ENCODE measurements at regions not wholly inside any gene's neighbourhood (a gene's known extent, or its start where the extent isn't known, plus 50 kb on each side); places are given as distances from the start of the nearest gene placed in this dataset.

DNA sequence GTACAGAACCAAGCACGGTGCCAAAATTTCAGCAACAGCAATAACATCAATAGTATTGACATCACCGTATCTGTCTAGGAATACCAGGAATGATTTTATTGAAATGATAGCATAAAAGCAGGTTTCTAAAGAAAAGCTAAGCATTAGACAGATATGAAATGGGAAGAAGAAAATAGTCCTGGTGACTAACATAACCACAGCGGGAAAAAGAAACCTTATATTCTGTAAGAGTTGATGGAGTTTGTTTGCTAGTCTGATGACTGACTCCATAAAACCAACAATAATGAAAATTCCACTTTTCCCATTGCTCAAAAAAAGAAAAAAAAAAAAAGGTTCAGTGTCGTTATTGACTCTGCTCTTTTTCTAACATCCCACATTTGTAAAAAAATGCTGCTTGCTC, 668.3 kb downstream of the IPMK start:
- Histone ChIP-seq H2AFZ (ENCODE audit: control insufficient read depth, low read length) (no peak overlapping the region), H3K27me3 (ENCODE audit: control insufficient read depth, extremely low read depth, insufficient read depth, low read length) (no peaks in the 10 kb centered on the region), H3K9me1 (ENCODE audit: control insufficient read depth, extremely low read depth, insufficient read depth, low read length) (no peaks in the 10 kb centered on the region), H3K36me3 (ENCODE audit: control insufficient read depth in 2 of 2, extremely low read depth in 1 of 2, insufficient read depth in 2 of 2, low read length in 2 of 2) (no peaks in the 10 kb centered on the region), H3K9me3 (ENCODE audit: control insufficient read depth, low read depth, low read length) (no peaks in the 10 kb centered on the region), H4K20me1 (ENCODE audit: control insufficient read depth, extremely low read depth, insufficient read depth, low read length) (no peaks in the 10 kb centered on the region), H3K27ac (ENCODE audit: control insufficient read depth, insufficient read depth, low read length) (no peak overlapping the region), H3K79me2 (ENCODE audit: control insufficient read depth, insufficient read depth, low read length) (no peaks in the 10 kb centered on the region), H3K4me3 (ENCODE audit: control insufficient read depth in 2 of 3, extremely low read depth in 1 of 3, insufficient read depth in 2 of 3, low read depth in 1 of 3, low read length in 3 of 3) (no peak overlapping the region), H3K4me2 (ENCODE audit: control insufficient read depth, extremely low read depth, insufficient read depth, low read depth, low read length) (no peak overlapping the region), H3K4me1 (ENCODE audit: control insufficient read depth, extremely low read depth, insufficient read depth, low read length) (no peaks in the 10 kb centered on the region), H3K9ac (ENCODE audit: control insufficient read depth, extremely low read depth, insufficient read depth, low read length) (no peak overlapping the region)
- FAIRE-seq (no peak), DNase-seq (ENCODE audit: low read depth, low spot score) (no peak)
- dilution Hi-C loops (cut with MboI; ENCODE audit: extremely low pct_ligation_motif_present, low sequenced_read_pairs), result no loop called here
- TF ChIP-seq, protein P1, sequence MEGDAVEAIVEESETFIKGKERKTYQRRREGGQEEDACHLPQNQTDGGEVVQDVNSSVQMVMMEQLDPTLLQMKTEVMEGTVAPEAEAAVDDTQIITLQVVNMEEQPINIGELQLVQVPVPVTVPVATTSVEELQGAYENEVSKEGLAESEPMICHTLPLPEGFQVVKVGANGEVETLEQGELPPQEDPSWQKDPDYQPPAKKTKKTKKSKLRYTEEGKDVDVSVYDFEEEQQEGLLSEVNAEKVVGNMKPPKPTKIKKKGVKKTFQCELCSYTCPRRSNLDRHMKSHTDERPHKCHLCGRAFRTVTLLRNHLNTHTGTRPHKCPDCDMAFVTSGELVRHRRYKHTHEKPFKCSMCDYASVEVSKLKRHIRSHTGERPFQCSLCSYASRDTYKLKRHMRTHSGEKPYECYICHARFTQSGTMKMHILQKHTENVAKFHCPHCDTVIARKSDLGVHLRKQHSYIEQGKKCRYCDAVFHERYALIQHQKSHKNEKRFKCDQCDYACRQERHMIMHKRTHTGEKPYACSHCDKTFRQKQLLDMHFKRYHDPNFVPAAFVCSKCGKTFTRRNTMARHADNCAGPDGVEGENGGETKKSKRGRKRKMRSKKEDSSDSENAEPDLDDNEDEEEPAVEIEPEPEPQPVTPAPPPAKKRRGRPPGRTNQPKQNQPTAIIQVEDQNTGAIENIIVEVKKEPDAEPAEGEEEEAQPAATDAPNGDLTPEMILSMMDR (optimal IDR thresholded peaks at IDR 0.05 in 1 of 3, IDR thresholded peaks at IDR 0.05 in 1 of 3, conservative IDR thresholded peaks at IDR 0.05 in 1 of 3; ENCODE audit: extremely low read depth in 1 of 3, insufficient read depth in 2 of 3, low read length in 3 of 3), result no peak
- TF ChIP-seq EZH2 (IDR thresholded peaks at IDR 0.05; ENCODE audit: low read length), result no peak

GRCh38 chr10:57593983-57594573, 673.6 kb downstream of the IPMK start:
- dilution Hi-C loops (cut with MboI; ENCODE audit: extremely low pct_ligation_motif_present, low sequenced_read_pairs), result loop anchor here (5.0 kb wide), 1 partner anchor 63 kb away; no protein-coding TSS in a partner anchor
- FAIRE-seq (no peak), DNase-seq (ENCODE audit: low read depth, low spot score) (no peak)
- no peaks in the 10 kb centered on the region for H3K4me1 ChIP-seq (ENCODE audit: control insufficient read depth, extremely low read depth, insufficient read depth, low read length)
- H3K9ac ChIP-seq (ENCODE audit: control insufficient read depth, extremely low read depth, insufficient read depth, low read length), result no peak overlapping the region
- H3K9me3 ChIP-seq (ENCODE audit: control insufficient read depth, low read depth, low read length), result no peaks in the 10 kb centered on the region
- no peaks in the 10 kb centered on the region for H3K79me2 ChIP-seq (ENCODE audit: control insufficient read depth, insufficient read depth, low read length)
- H3K27ac ChIP-seq (ENCODE audit: control insufficient read depth, insufficient read depth, low read length), result no peak overlapping the region
- H3K27me3 ChIP-seq (ENCODE audit: control insufficient read depth, extremely low read depth, insufficient read depth, low read length), result no peaks in the 10 kb centered on the region
- H3K9me1 ChIP-seq (ENCODE audit: control insufficient read depth, extremely low read depth, insufficient read depth, low read length), result no peaks in the 10 kb centered on the region
- TF ChIP-seq, protein P1 (optimal IDR thresholded peaks at IDR 0.05 in 1 of 3, IDR thresholded peaks at IDR 0.05 in 1 of 3, conservative IDR thresholded peaks at IDR 0.05 in 1 of 3; ENCODE audit: extremely low read depth in 1 of 3, insufficient read depth in 2 of 3, low read length in 3 of 3), result no peak
- no peak for TF ChIP-seq EZH2 (IDR thresholded peaks at IDR 0.05; ENCODE audit: low read length)
- no peak overlapping the region for H2AFZ ChIP-seq (ENCODE audit: control insufficient read depth, low read length)
- H3K36me3 ChIP-seq (ENCODE audit: control insufficient read depth in 2 of 2, extremely low read depth in 1 of 2, insufficient read depth in 2 of 2, low read length in 2 of 2), result no peaks in the 10 kb centered on the region
- H4K20me1 ChIP-seq (ENCODE audit: control insufficient read depth, extremely low read depth, insufficient read depth, low read length), result no peaks in the 10 kb centered on the region
- H3K4me2 ChIP-seq (ENCODE audit: control insufficient read depth, extremely low read depth, insufficient read depth, low read depth, low read length), result no peak overlapping the region
- H3K4me3 ChIP-seq (ENCODE audit: control insufficient read depth in 2 of 3, extremely low read depth in 1 of 3, insufficient read depth in 2 of 3, low read depth in 1 of 3, low read length in 3 of 3), result no peak overlapping the region

All from keratinocyte (primary cell).